ENCODE measurements at regions not wholly inside any gene's neighbourhood (a gene's known extent, or its start where the extent isn't known, plus 50 kb on each side); places are given as distances from the start of the nearest gene placed in this dataset.

DNA sequence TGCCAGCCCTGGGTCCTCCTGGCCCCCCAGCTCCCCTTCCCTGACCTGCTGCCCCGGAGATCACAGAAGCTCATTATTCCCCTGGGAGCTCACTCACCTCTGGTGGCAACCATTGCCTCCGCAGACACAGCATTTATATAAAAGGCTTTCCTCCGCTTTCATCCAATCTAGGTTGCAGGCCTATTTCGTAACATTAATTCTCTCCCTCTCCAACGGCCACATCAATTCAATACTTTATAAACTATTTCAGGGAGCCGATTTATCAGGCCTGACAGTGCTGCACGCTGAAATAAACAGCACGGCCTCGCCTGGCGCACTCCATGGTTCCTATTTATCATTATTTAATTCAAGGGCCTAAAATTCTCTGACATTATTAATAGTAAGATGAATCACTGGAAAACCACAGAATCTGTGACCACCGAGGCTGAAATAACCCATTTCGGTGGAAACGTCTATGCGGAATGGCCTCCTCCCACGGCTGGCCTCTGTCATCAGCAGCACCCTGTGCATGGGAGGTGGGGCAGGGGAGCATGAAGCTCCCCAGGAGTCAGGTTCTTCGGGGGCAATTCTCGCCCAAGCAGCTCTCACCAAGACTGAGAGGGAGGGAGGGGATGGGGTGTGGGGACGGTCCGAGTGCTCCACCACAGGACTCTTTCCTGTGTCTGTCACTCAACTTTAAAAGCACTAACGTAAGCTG lies 249.3 kb upstream of the PFKP start (continued):
- TF ChIP-seq, protein P1, sequence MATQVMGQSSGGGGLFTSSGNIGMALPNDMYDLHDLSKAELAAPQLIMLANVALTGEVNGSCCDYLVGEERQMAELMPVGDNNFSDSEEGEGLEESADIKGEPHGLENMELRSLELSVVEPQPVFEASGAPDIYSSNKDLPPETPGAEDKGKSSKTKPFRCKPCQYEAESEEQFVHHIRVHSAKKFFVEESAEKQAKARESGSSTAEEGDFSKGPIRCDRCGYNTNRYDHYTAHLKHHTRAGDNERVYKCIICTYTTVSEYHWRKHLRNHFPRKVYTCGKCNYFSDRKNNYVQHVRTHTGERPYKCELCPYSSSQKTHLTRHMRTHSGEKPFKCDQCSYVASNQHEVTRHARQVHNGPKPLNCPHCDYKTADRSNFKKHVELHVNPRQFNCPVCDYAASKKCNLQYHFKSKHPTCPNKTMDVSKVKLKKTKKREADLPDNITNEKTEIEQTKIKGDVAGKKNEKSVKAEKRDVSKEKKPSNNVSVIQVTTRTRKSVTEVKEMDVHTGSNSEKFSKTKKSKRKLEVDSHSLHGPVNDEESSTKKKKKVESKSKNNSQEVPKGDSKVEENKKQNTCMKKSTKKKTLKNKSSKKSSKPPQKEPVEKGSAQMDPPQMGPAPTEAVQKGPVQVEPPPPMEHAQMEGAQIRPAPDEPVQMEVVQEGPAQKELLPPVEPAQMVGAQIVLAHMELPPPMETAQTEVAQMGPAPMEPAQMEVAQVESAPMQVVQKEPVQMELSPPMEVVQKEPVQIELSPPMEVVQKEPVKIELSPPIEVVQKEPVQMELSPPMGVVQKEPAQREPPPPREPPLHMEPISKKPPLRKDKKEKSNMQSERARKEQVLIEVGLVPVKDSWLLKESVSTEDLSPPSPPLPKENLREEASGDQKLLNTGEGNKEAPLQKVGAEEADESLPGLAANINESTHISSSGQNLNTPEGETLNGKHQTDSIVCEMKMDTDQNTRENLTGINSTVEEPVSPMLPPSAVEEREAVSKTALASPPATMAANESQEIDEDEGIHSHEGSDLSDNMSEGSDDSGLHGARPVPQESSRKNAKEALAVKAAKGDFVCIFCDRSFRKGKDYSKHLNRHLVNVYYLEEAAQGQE (IDR thresholded peaks at IDR 0.05; ENCODE audit: unreplicated experiment): no peak
- TF ChIP-seq STAT1 (IDR thresholded peaks at IDR 0.05; ENCODE audit: unreplicated experiment): no peak
- no peak for TF ChIP-seq ZNF331 (CRISPR knock-in tag; IDR thresholded peaks at IDR 0.05; ENCODE audit: low read depth)
- TF ChIP-seq, protein P2, sequence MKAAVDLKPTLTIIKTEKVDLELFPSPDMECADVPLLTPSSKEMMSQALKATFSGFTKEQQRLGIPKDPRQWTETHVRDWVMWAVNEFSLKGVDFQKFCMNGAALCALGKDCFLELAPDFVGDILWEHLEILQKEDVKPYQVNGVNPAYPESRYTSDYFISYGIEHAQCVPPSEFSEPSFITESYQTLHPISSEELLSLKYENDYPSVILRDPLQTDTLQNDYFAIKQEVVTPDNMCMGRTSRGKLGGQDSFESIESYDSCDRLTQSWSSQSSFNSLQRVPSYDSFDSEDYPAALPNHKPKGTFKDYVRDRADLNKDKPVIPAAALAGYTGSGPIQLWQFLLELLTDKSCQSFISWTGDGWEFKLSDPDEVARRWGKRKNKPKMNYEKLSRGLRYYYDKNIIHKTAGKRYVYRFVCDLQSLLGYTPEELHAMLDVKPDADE (IDR thresholded peaks at IDR 0.05): no peak
- no peak for TF ChIP-seq EZH2phosphoT487 (IDR thresholded peaks at IDR 0.05; ENCODE audit: unreplicated experiment)
- TF ChIP-seq JUNB (IDR thresholded peaks at IDR 0.05; ENCODE audit: unreplicated experiment): no peak

DNA sequence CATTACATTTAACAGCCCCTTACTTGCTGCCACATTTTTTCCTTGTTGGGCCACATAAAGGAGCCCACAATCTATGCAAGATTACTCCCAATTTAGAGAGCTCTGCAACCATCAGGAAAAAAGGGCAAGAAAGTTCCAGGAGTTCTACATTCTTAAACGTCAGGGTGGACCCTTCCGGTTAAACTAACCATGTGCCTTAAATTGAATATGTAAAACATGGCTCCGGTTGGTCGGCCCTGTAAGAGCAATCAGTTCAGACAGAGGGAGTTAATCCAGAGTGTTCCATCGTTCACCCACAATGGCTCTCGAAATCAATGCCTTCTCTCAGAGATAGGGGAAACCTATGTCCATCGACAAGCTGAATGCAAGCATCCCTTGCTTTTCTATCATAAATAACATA lies 253.7 kb upstream of the PFKP start:
- no peaks in the 10 kb centered on the region for H3K79me2 ChIP-seq (replicated peaks; ENCODE audit: insufficient read depth)
- no peaks in the 10 kb centered on the region; the same call in 1 of the 2 replicates for H3K9me2 ChIP-seq (ENCODE audit: insufficient read depth)
- no peaks in the 10 kb centered on the region for H3F3A ChIP-seq (replicated peaks; ENCODE audit: low read depth)
- H2AFZ ChIP-seq: peak overlapping the region; percentile 32; the same call in 1 of the 2 replicates
- no peak overlapping the region for H3K27ac ChIP-seq (ENCODE audit: low read depth)
- H3K4me1 ChIP-seq (ENCODE audit: insufficient read depth): no peaks in the 10 kb centered on the region
- no peak for DNase-seq (ENCODE audit: low spot score)
- Mint-ChIP-seq H3K27ac (no peak overlapping the region), H3K27me3 (ENCODE audit: insufficient read depth, low read depth, poor library complexity) (no peaks in the 10 kb centered on the region), H3K4me1 (no peaks in the 10 kb centered on the region), H3K36me3 (ENCODE audit: low read depth) (peaks cover 3% of the 10 kb centered on the region; the same call in 2 of the 3 replicates), H3K4me3 (no peak overlapping the region), H3K9me3 (peaks cover 2% of the 10 kb centered on the region; the same call in 1 of the 3 replicates)
- no peak overlapping the region for H3K4me2 ChIP-seq
- no peak overlapping the region for H3K4me3 ChIP-seq
- H3K36me3 ChIP-seq (ENCODE audit: insufficient read depth): no peaks in the 10 kb centered on the region
- no peak for ATAC-seq
- no peaks in the 10 kb centered on the region for H4K20me1 ChIP-seq (replicated peaks; ENCODE audit: insufficient read depth)
- no peaks in the 10 kb centered on the region for H3K27me3 ChIP-seq (ENCODE audit: insufficient read depth)
- TF ChIP-seq STAT1 (IDR thresholded peaks at IDR 0.05; ENCODE audit: unreplicated experiment) (no peak), EZH2phosphoT487 (IDR thresholded peaks at IDR 0.05; ENCODE audit: unreplicated experiment) (no peak), ZNF114 (CRISPR knock-in tag; IDR thresholded peaks at IDR 0.05) (no peak), JUNB (IDR thresholded peaks at IDR 0.05; ENCODE audit: unreplicated experiment) (no peak), NANOG (IDR thresholded peaks at IDR 0.05; ENCODE audit: borderline replicate concordance) (no peak), EZH2 (IDR thresholded peaks at IDR 0.05; ENCODE audit: low read depth, unreplicated experiment) (no peak), CREB1 (CRISPR knock-in tag; IDR thresholded peaks at IDR 0.05; ENCODE audit: low read depth) (no peak), ZNF331 (CRISPR knock-in tag; IDR thresholded peaks at IDR 0.05; ENCODE audit: low read depth) (no peak)
- TF ChIP-seq, protein P3, sequence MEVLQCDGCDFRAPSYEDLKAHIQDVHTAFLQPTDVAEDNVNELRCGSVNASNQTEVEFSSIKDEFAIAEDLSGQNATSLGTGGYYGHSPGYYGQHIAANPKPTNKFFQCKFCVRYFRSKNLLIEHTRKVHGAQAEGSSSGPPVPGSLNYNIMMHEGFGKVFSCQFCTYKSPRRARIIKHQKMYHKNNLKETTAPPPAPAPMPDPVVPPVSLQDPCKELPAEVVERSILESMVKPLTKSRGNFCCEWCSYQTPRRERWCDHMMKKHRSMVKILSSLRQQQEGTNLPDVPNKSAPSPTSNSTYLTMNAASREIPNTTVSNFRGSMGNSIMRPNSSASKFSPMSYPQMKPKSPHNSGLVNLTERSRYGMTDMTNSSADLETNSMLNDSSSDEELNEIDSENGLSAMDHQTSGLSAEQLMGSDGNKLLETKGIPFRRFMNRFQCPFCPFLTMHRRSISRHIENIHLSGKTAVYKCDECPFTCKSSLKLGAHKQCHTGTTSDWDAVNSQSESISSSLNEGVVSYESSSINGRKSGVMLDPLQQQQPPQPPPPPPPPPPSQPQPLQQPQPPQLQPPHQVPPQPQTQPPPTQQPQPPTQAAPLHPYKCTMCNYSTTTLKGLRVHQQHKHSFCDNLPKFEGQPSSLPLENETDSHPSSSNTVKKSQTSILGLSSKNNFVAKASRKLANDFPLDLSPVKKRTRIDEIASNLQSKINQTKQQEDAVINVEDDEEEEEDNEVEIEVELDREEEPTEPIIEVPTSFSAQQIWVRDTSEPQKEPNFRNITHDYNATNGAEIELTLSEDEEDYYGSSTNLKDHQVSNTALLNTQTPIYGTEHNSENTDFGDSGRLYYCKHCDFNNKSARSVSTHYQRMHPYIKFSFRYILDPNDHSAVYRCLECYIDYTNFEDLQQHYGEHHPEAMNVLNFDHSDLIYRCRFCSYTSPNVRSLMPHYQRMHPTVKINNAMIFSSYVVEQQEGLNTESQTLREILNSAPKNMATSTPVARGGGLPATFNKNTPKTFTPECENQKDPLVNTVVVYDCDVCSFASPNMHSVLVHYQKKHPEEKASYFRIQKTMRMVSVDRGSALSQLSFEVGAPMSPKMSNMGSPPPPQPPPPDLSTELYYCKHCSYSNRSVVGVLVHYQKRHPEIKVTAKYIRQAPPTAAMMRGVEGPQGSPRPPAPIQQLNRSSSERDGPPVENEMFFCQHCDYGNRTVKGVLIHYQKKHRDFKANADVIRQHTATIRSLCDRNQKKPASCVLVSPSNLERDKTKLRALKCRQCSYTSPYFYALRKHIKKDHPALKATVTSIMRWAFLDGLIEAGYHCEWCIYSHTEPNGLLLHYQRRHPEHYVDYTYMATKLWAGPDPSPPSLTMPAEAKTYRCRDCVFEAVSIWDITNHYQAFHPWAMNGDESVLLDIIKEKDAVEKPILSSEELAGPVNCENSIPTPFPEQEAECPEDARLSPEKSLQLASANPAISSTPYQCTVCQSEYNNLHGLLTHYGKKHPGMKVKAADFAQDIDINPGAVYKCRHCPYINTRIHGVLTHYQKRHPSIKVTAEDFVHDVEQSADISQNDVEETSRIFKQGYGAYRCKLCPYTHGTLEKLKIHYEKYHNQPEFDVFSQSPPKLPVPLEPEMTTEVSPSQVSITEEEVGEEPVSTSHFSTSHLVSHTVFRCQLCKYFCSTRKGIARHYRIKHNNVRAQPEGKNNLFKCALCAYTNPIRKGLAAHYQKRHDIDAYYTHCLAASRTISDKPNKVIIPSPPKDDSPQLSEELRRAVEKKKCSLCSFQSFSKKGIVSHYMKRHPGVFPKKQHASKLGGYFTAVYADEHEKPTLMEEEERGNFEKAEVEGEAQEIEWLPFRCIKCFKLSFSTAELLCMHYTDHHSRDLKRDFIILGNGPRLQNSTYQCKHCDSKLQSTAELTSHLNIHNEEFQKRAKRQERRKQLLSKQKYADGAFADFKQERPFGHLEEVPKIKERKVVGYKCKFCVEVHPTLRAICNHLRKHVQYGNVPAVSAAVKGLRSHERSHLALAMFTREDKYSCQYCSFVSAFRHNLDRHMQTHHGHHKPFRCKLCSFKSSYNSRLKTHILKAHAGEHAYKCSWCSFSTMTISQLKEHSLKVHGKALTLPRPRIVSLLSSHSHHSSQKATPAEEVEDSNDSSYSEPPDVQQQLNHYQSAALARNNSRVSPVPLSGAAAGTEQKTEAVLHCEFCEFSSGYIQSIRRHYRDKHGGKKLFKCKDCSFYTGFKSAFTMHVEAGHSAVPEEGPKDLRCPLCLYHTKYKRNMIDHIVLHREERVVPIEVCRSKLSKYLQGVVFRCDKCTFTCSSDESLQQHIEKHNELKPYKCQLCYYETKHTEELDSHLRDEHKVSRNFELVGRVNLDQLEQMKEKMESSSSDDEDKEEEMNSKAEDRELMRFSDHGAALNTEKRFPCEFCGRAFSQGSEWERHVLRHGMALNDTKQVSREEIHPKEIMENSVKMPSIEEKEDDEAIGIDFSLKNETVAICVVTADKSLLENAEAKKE (CRISPR knock-in tag; IDR thresholded peaks at IDR 0.05): no peak
- TF ChIP-seq, protein P4, sequence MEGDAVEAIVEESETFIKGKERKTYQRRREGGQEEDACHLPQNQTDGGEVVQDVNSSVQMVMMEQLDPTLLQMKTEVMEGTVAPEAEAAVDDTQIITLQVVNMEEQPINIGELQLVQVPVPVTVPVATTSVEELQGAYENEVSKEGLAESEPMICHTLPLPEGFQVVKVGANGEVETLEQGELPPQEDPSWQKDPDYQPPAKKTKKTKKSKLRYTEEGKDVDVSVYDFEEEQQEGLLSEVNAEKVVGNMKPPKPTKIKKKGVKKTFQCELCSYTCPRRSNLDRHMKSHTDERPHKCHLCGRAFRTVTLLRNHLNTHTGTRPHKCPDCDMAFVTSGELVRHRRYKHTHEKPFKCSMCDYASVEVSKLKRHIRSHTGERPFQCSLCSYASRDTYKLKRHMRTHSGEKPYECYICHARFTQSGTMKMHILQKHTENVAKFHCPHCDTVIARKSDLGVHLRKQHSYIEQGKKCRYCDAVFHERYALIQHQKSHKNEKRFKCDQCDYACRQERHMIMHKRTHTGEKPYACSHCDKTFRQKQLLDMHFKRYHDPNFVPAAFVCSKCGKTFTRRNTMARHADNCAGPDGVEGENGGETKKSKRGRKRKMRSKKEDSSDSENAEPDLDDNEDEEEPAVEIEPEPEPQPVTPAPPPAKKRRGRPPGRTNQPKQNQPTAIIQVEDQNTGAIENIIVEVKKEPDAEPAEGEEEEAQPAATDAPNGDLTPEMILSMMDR (conservative IDR thresholded peaks at IDR 0.05; ENCODE audit: low read depth in 2 of 2): no peak
